Osteocyte (in vitro differentiated cells): ENCODE measurements at regions not wholly inside any gene's neighbourhood (a gene's known extent, or its start where the extent isn't known, plus 50 kb on each side); places are given as distances from the start of the nearest gene placed in this dataset.

Source experiments
- DNase-seq: peaks from one replicate; pipeline ENCODE4 v3.0.0; 2021; ENCODE audit warnings: mixed read lengths; ENCODE audit not compliant: unreplicated experiment; ENCODE audit errors: extremely low spot score
- H3K27ac Mint-ChIP-seq: one replicate; pipeline ENCODE4 v1.8.0; 2021; ENCODE audit warnings: mild to moderate bottlenecking, mixed read lengths; ENCODE audit not compliant: unreplicated experiment
- H3K27me3 Mint-ChIP-seq: one replicate; pipeline ENCODE4 v1.8.0; 2021; ENCODE audit warnings: mixed read lengths; ENCODE audit not compliant: unreplicated experiment
- H3K36me3 Mint-ChIP-seq: one replicate; pipeline ENCODE4 v1.8.0; 2021; ENCODE audit warnings: mixed read lengths; ENCODE audit not compliant: unreplicated experiment
- H3K4me1 Mint-ChIP-seq: one replicate; pipeline ENCODE4 v1.8.0; 2021; ENCODE audit warnings: mixed read lengths; ENCODE audit not compliant: unreplicated experiment
- H3K4me3 Mint-ChIP-seq: one replicate; pipeline ENCODE4 v1.8.0; 2021; ENCODE audit warnings: mild to moderate bottlenecking, moderate library complexity, mixed read lengths; ENCODE audit not compliant: unreplicated experiment
- H3K9me3 Mint-ChIP-seq: one replicate; pipeline ENCODE4 v1.8.0; 2021; ENCODE audit warnings: mixed read lengths; ENCODE audit not compliant: unreplicated experiment
- TF ChIP-seq, protein P1 (sequence below): fragments of 200-600 bp; sonication (generic); IDR thresholded peaks from 2 replicates; pipeline ENCODE4 v1.5.0; 2021; ENCODE audit warnings: antibody characterized with exemption, mild to moderate bottlenecking, moderate library complexity

DNA sequence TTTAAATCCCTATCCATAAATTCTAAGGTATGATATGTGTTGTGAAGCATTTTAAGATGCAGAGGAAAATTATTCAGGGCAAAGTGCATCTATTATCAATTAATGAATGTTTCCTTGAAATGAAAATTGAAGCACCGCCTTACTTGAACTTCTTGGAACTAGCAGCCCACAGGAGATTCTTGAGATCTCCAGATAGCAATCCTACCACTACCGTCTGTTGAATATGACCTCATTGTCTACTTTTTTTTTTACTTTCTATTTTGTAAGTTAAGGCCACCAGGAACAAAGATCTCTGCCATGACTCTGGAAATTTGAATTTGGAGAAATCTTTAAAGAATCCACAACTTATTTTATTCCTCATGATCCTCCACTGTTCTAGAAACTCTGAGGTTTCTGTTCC, 808.7 kb downstream of the KCNA4 start:
- Mint-ChIP-seq H3K27me3 (peaks cover 2% of the 10 kb centered on the region), H3K9me3 (no peaks in the 10 kb centered on the region), H3K4me3 (no peak overlapping the region), H3K36me3 (no peaks in the 10 kb centered on the region), H3K4me1 (peaks cover 11% of the 10 kb centered on the region), H3K27ac (no peak overlapping the region)
- DNase-seq = no peak
- TF ChIP-seq, protein P1, sequence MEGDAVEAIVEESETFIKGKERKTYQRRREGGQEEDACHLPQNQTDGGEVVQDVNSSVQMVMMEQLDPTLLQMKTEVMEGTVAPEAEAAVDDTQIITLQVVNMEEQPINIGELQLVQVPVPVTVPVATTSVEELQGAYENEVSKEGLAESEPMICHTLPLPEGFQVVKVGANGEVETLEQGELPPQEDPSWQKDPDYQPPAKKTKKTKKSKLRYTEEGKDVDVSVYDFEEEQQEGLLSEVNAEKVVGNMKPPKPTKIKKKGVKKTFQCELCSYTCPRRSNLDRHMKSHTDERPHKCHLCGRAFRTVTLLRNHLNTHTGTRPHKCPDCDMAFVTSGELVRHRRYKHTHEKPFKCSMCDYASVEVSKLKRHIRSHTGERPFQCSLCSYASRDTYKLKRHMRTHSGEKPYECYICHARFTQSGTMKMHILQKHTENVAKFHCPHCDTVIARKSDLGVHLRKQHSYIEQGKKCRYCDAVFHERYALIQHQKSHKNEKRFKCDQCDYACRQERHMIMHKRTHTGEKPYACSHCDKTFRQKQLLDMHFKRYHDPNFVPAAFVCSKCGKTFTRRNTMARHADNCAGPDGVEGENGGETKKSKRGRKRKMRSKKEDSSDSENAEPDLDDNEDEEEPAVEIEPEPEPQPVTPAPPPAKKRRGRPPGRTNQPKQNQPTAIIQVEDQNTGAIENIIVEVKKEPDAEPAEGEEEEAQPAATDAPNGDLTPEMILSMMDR = no peak

DNA sequence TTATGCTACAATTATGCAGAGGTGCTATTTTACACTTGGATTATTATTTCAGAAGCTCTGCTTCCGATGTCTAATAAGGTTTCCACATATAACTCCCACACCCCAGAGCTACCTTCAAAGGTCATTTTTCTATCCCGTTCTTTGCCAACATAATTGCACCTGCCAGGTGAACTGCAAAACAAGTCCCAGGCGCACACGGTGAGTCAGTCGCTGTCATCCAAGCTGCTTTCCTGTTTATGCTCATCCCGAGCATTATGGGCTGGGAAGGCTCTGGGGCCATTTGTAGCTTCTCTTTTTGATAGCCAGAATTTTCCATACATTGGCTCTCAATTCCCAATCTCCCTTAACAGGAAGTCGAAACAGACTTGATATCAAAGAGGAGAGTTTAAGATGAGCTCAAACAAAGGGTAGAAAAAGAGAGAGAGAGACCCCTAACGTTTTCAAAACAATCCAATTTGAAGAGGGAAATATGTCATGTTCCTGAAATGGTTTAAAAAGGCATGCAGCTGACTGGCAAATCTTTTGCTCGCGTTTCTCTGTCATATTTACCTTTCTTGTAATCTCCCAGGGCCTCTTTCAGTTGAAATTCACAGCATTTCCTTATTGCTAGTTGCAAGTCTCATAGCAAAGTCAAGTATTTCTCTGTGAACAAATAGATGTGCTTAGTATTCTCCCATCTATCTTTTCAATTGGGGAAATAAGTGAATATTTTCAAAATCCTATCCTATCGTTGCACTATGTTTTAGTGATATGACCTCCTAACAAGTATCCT, 815.9 kb downstream of the KCNA4 start:
- no peak overlapping the region for H3K27ac Mint-ChIP-seq
- DNase-seq = no peak
- H3K9me3 Mint-ChIP-seq = no peaks in the 10 kb centered on the region
- H3K4me3 Mint-ChIP-seq = no peak overlapping the region
- no peaks in the 10 kb centered on the region for H3K36me3 Mint-ChIP-seq
- H3K27me3 Mint-ChIP-seq = peaks cover 2% of the 10 kb centered on the region
- H3K4me1 Mint-ChIP-seq = no peaks in the 10 kb centered on the region
- TF ChIP-seq, protein P1 = no peak

DNA sequence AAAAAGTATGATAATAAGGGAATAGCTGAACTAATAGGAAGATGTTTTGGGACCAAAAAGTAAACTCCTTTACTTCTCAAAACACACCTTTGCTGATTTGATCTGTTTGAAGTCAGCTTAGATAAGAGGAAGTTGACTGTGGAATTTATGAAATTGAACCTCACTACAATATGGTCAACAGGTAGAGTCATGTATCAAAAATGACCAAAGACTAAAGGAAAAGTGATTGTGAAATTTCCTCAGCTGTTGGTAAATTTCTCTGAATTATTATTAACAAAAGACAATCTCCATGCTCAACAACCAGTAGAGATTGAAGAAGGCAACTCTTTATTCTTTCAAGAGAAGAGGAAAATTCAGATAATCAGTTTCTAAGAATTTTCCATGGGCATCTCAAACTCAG, 826.5 kb downstream of the KCNA4 start:
- TF ChIP-seq, protein P1 = no peak
- H3K36me3 Mint-ChIP-seq = no peaks in the 10 kb centered on the region

DNA sequence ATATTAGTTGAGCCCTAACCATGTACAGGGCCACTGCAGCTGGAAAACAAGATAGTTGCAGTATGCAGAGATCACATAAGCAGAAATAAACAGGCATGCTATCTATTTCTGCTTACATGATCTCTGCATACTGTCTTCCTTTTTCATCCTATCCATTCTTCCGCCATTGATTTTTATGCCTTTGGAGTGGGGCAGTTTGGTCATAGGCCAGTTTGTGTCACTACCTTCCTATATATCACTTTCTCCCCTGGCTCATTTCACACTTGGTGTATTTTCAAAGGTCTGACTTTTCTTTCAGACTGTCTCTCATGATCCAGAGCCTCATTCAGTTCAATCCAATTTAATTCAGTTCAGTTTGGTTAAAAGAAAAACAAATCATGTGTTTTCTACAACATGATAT, 829.6 kb downstream of the KCNA4 start:
- no peak overlapping the region for H3K27ac Mint-ChIP-seq
- DNase-seq = no peak
- H3K36me3 Mint-ChIP-seq = no peaks in the 10 kb centered on the region
- H3K4me1 Mint-ChIP-seq = peaks cover 14% of the 10 kb centered on the region
- no peaks in the 10 kb centered on the region for H3K27me3 Mint-ChIP-seq
- no peak overlapping the region for H3K4me3 Mint-ChIP-seq
- no peaks in the 10 kb centered on the region for H3K9me3 Mint-ChIP-seq
- TF ChIP-seq, protein P1 = no peak

More for the DNA sequence above, 826.5 kb downstream of the KCNA4 start:
- no peak for DNase-seq
- Mint-ChIP-seq H3K27ac (no peak overlapping the region), H3K9me3 (no peaks in the 10 kb centered on the region), H3K4me3 (no peak overlapping the region), H3K4me1 (peaks cover 7% of the 10 kb centered on the region), H3K27me3 (no peaks in the 10 kb centered on the region)

DNA sequence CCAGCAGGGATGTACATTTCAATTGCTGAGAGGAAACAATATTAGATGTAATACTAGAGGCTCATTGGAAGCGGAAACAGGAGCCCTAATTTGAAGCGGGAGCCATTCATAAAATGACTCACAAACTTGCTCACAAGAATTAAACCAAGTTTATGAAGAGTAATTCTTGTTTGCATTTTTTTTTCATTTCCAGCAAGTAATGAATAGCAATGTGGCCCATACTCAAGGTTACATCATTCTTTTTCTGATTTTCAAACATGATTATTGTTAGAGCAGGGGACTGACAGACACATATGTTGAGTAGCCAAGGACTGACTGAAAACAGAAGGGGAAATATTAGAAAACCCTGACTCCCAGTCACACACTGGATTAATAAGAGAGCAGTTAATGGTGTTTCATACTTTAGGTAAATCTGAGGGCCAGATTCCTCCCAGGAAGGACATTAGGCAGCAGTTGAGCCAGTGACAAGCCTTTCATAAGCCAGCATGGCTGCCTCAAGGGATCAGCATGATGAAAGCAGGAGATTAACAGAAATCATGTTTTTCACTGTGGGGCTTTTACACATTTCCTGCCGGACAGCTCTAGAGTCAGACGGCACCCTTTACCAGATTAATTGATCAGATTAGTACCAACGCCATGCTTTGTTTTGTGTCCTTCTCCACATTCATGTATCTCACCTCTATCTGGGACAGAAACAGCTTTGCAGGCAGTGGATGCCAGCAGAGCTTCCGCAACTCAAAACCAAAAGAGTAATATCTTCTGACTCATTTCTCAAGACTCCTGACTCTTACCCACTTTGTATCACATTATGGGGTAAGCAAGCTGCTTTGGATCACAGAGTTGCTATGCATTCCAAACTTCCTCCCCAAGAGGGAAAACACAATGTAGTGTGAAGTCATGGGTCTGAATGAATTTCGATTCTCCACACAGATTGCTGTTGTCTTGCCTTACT, 831.6 kb downstream of the KCNA4 start:
- no peaks in the 10 kb centered on the region for H3K27me3 Mint-ChIP-seq
- H3K9me3 Mint-ChIP-seq = no peaks in the 10 kb centered on the region
- DNase-seq = no peak
- H3K4me3 Mint-ChIP-seq = no peak overlapping the region
- TF ChIP-seq, protein P1 = no peak
- H3K4me1 Mint-ChIP-seq = peaks cover 14% of the 10 kb centered on the region
- no peaks in the 10 kb centered on the region for H3K36me3 Mint-ChIP-seq
- peak overlapping the region; percentile 32 for H3K27ac Mint-ChIP-seq
